ENCODE measurements at regions not wholly inside any gene's neighbourhood (a gene's known extent, or its start where the extent isn't known, plus 50 kb on each side); places are given as distances from the start of the nearest gene placed in this dataset.
"Not testable (repeated sequence)": the region's sequence is repeated elsewhere in the genome, so short reads cannot be mapped to it uniquely, and the experiment has no call there.

DNA sequence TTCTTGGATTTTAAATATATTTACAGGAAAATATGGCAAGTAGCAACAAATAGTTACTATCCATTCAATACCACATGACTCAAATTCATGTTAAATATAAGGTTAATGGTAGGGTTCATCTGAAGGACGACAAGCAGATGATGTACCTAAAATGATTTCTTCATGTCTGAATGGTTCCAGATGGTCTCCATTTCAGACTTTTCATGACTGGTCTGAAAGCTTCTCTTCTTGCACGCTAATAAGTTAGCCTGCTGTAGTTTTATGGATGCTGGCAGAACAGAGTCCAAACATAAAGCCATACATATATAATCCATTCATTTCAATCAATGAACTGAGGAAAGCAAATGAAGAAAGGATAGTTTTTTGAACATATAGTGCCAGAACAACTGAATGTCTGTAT lies 257.0 kb upstream of the MGAT4C start:
- DNase-seq, result no peak

DNA sequence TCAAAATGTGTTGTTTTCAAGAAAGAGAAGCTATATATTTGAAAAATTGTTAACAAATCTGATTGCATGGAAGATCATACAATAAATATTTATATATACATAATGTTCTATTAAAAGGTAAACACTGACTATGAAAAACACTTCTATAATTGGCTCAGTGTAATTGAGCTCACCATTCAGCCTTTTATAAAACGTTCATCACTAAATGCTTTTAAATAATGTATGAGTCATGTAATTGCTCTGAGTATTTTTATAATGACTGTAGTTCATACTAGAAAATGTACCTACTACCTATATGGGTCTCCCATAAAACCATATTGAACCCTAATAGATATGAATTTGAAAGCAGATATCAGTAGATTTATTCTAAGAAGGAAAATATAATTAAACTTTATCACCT lies 240.4 kb upstream of the MGAT4C start:
- DNase-seq, result peak; percentile 80

GRCh38 chr12:86484473-86484872 lies 228.3 kb upstream of the MGAT4C start:
- no peak for DNase-seq

- no peak for DNase-seq
These were observed 217.0 kb upstream of the MGAT4C start for GRCh38 chr12:86473231-86473630.

- no peak for DNase-seq
These were observed 200.6 kb upstream of the MGAT4C start for GRCh38 chr12:86456776-86457175.

DNA sequence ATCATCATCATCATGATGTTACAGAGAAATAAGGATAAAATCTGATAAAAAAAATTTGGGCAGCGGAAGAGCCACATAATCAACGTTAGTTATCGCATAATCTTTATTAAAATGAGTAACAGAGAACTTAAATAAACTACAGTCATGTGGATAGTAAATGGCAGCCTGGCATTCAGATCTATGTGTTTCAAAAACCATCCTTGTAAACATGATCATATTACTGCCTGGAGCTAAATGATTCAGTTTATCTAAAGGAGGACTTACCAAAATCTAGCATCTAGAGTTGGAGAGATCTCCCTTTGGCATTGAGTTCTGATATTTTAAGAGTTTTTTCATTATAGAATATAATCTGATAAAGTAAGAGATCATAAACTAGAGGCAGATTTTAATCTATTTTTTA lies 200.1 kb upstream of the MGAT4C start:
- no peak for DNase-seq

GRCh38 chr12:86445356-86445755 lies 189.2 kb upstream of the MGAT4C start:
- no peak for DNase-seq

- DNase-seq, result peak; percentile 37
These were observed 178.9 kb upstream of the MGAT4C start for GRCh38 chr12:86435053-86435452.

DNA sequence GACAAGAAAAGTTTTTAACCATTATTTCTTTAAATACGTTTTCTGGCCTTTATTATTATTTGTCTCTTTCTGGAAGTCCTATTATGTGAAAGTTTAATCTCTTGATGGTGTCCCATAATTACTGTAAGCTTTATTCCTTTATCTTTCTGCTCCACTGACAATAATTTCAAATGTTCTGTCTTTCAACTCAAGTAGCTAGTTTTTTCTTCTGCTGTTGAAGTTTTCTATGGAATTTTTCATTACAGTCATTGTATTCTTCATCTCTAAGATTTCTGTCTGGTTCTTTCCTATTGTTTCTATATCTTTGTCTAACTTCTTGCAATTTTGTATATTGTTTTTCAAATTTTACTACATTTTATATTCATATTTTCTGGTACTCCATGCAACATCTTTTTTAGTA lies 173.6 kb upstream of the MGAT4C start:
- no peak for DNase-seq

DNA sequence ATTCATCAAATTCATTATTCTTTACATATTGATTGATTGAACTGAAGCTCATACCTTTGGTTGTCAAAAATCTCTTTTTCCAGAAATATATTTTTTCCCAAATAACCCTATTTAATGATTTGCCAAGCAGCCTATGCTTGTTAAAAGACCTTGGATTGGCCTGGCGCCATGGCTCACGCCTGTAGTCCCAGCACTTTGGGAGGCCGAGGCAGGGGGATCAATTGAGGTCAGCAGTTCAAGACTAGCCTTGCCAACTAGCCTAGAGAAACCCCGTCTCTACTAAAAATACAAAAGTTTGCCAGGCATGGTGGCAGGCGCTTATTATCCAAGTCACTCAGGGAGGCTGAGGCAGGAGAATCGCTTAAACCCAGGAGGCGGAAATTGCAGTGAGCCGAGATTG lies 165.1 kb upstream of the MGAT4C start:
- no peak for DNase-seq

- DNase-seq, result no peak
These were observed 158.0 kb upstream of the MGAT4C start for GRCh38 chr12:86414201-86414600.

GRCh38 chr12:86411710-86412109 lies 155.5 kb upstream of the MGAT4C start:
- DNase-seq, result no peak

GRCh38 chr12:86407620-86408208 lies 151.5 kb upstream of the MGAT4C start:
- DNase-seq, result no peak

- DNase-seq, result no peak
These were observed 133.8 kb upstream of the MGAT4C start for GRCh38 chr12:86389949-86390348.

GRCh38 chr12:86387591-86388145 lies 131.5 kb upstream of the MGAT4C start:
- DNase-seq, result no peak

DNA sequence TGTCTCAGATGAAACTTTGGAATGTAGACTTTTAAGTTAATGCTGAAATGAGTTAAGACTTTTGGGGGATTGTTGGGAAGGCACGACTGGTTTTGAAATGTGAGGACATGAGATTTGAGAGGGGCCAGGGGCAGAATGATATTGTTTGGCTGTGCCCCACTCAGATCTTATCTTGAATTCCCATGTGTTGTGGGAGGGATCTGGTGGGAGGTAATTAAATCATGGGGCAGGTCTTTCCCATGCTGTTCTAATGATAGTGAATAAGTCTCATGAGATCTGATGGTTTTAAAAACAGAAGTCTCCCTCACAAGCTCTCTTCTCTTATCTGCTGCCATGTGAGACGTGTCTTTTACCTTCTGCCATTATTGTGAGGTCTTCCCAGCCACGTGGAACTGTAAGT lies 127.6 kb upstream of the MGAT4C start:
- DNase-seq, result not testable (repeated sequence)

- DNase-seq, result no peak
These were observed 123.1 kb upstream of the MGAT4C start for GRCh38 chr12:86379337-86379736.

- DNase-seq, result no peak
These were observed 119.9 kb upstream of the MGAT4C start for GRCh38 chr12:86376052-86376451.

DNA sequence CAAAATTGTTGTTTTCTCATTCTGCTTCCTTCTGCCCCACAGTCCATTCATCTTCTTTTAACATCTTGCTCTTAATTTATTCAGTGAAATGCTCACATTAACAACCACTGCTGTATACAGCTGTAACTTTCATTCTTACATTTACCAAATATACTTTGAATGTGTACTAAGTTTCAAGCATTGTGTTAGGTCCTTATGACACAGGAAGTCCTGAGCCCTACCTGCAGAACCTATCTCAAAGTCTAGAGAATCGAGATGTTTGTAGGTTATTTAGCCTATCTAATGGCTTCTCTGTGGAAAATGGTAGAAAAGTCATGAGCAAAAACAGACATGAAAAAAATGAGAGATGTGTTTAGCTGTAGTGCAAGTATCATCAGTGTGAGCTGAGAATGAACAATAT lies 117.6 kb upstream of the MGAT4C start:
- no peak for DNase-seq

GRCh38 chr12:86367137-86367536 lies 110.9 kb upstream of the MGAT4C start:
- DNase-seq, result no peak

DNA sequence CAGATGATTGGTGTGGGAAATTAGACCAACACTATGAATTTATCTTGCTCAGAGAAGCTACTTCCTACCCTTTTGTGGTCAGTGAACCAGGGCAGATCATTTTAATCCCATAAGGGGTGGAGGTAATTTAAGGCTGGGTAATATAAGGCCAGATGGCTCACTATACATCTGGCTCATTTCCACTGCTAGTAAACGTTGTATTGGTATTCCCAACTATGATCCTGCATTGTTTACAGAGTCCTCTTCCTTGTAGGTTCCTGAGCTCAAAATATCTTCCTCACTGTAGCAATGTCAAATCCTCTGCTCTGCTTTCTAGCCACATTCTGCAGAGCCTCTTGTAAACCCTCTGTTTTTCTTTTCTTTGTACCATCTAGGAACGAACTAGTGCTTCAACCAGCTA lies 93.0 kb upstream of the MGAT4C start:
- no peak for DNase-seq

DNA sequence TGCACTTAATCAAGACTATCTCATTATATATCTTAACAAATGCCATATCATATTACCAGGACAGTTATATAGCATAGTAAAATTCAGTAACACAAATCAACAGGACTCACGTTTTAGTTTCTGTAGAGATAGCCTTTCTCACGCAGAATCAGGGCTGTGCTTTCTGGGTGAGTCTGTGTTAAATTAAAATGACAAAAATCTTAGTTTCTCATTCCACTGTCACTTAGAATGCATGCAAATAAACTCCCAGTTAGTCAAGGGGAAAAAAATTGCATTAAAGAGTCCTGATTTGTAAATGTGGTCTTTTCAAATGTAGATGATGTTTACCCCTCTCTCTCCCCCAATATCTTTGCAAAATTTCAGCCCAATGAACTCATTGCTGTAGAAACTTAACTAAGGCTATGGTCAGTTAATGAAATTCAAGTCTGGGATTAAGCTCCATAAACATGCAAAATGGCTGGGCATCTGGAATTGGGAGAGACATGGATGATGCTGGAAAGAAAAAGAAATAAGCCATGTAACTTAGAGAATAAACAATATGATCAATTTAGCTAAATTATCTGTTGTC lies 77.8 kb upstream of the MGAT4C start:
- no peak for DNase-seq

GRCh38 chr12:86331457-86331856 lies 75.3 kb upstream of the MGAT4C start:
- no peak for DNase-seq

DNA sequence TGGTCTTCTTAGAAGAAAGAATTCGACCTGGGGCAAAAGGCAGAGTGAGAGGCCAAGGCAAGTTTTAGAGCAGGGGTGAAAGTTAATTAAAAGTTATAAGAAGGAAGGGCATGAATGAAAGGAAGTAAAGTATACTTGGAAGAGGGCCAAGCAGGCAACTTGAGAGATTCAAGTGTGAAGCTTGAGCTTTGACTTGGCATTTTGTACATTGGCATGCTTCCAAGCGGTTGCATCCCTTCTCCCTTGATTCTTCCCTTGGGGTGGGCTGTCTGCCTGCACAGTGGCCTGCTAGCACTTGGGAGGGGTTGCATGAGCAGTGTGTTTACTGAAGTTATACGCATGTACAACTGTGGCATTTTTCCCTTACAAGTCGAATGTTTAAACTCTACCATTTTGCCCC lies 74.8 kb upstream of the MGAT4C start:
- DNase-seq, result no peak

GRCh38 chr12:86312232-86312631 lies 56.0 kb upstream of the MGAT4C start:
- no peak for DNase-seq

All from NCI-H1436 (cell line).